Memory B cell (primary cell): ENCODE measurements at regions not wholly inside any gene's neighbourhood (a gene's known extent, or its start where the extent isn't known, plus 50 kb on each side); places are given as distances from the start of the nearest gene placed in this dataset.

Source experiments
- ATAC-seq: fragments of 150-1000 bp; cut with Tn5 transposase; 2 replicates; pipeline ENCODE4 v1.10.0; 2021; ENCODE audit warnings: low read depth, mild to moderate bottlenecking, moderate library complexity
- DNase-seq, 2 donors: peaks; one replicate each; pipeline ENCODE4 v3.0.0; 2022; ENCODE audit warnings: low spot score in 2 of 2
- H3K27ac Mint-ChIP-seq: one replicate; pipeline ENCODE4 v1.8.0; 2022; ENCODE audit warnings: mild to moderate bottlenecking, moderate library complexity, mixed read lengths
- H3K27me3 Mint-ChIP-seq: one replicate; pipeline ENCODE4 v1.8.0; 2022; ENCODE audit warnings: mixed read lengths
- H3K36me3 Mint-ChIP-seq: one replicate; pipeline ENCODE4 v1.8.0; 2022; ENCODE audit warnings: mild to moderate bottlenecking, mixed read lengths
- H3K4me1 Mint-ChIP-seq: one replicate; pipeline ENCODE4 v1.8.0; 2022; ENCODE audit warnings: mixed read lengths
- H3K4me3 Mint-ChIP-seq: one replicate; pipeline ENCODE4 v1.8.0; 2022; ENCODE audit warnings: mild to moderate bottlenecking, moderate library complexity, mixed read lengths
- H3K9me3 Mint-ChIP-seq: one replicate; pipeline ENCODE4 v1.8.0; 2022; ENCODE audit warnings: mixed read lengths

GRCh38 chr10:28733245-28733644, 55.9 kb downstream of the BAMBI start:
- Mint-ChIP-seq H3K9me3 (peaks cover 7% of the 10 kb centered on the region), H3K4me1 (peaks cover 2% of the 10 kb centered on the region), H3K4me3 (no peak overlapping the region), H3K36me3 (peaks cover 2% of the 10 kb centered on the region), H3K27ac (no peak overlapping the region), H3K27me3 (peaks cover 7% of the 10 kb centered on the region)
- ATAC-seq = no peak
- DNase-seq = no peak

GRCh38 chr10:28733647-28734046, 56.3 kb downstream of the BAMBI start:
- Mint-ChIP-seq H3K27me3 (peaks cover 10% of the 10 kb centered on the region), H3K36me3 (peaks cover 2% of the 10 kb centered on the region), H3K4me3 (no peak overlapping the region), H3K4me1 (peaks cover 2% of the 10 kb centered on the region), H3K27ac (no peak overlapping the region), H3K9me3 (peaks cover 7% of the 10 kb centered on the region)
- ATAC-seq = no peak
- DNase-seq = no peak

DNA sequence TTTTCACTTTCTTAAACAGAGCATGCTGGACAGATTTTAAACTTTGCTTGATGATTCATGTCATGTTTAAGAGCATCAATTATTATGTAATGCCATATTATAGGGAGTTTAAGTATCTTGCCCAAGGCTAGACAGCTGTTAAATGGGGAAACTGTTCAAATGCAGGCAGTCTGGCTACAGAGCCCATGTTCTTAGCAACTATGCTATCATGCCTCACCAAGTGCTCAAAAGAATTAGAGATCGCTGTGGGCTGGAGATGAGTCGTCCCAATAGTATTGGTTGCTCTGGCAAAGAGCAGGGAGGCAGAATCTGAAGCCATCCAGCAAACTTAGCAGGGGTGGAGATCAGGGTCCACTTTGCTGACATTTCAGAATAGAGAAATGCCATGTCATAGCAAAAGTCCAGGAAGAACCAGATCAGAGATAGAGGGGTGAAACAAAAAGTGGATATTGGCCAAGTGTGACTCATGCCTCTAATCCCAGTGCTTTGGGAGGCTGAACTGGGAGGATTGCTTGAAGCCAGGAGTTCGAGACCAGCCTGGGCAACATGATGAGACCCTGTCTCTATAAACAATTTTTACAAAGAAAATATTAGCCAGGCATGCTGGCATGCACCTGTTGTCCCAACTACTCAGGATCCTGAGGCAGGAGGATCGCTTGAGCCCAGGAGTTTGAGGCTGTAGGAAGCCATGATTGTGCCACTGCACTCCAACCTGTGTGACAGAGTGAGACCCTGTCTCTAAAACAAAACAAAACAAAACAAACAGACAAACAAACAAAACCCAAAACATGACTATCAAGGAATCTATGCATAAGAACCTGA, 57.8 kb downstream of the BAMBI start:
- Mint-ChIP-seq H3K27me3 (peaks cover 14% of the 10 kb centered on the region), H3K27ac (no peak overlapping the region), H3K9me3 (peaks cover 8% of the 10 kb centered on the region), H3K4me1 (peaks cover 2% of the 10 kb centered on the region), H3K4me3 (no peak overlapping the region), H3K36me3 (peaks cover 2% of the 10 kb centered on the region)
- ATAC-seq (no peak), DNase-seq (no peak)

DNA sequence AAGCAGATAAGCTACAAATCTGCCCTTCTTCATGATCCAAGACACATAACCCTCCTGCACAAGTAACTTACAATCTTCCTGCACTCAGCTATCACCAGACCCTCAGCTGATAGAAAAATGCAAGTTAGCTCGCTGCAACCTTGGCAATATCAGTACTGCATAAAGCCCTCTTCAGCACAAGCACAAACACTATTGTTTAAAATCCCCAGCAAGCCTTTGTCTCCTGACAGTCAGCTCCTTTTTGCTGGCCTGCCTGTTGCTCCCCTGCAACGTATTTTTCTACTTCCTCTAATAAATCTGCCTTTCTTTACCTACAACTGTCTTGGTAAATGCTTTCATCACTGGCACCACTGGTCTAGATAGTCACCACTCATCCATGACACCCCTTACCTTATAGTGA, 59.8 kb downstream of the BAMBI start:
- Mint-ChIP-seq H3K36me3 (peaks cover 2% of the 10 kb centered on the region), H3K4me3 (no peak overlapping the region), H3K9me3 (peaks cover 8% of the 10 kb centered on the region), H3K27ac (no peak overlapping the region), H3K27me3 (peaks cover 12% of the 10 kb centered on the region), H3K4me1 (no peaks in the 10 kb centered on the region)
- no peak for ATAC-seq
- DNase-seq = no peak

DNA sequence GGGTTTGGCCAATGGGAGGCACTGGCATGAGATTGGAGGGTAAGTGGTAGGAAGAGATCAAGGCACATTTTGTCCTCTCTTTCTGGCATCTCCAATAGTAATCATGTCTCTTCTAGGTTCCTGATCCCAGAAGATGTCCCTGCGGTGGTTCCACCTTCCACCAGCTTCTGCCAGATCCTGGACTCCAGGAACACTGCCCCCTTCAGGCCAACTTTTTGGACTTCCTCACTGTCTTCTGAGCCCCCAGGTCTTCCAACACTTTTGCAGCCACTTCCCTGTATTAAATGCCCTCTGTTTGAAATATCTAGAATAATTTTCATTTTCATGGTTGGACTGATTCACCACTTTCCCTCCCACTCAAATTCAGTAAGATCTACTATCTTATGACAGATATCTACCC, 60.9 kb downstream of the BAMBI start:
- Mint-ChIP-seq H3K9me3 (peaks cover 6% of the 10 kb centered on the region), H3K27me3 (peaks cover 9% of the 10 kb centered on the region), H3K4me1 (no peaks in the 10 kb centered on the region), H3K27ac (no peak overlapping the region), H3K4me3 (no peak overlapping the region), H3K36me3 (no peaks in the 10 kb centered on the region)
- DNase-seq (no peak), ATAC-seq (no peak)

DNA sequence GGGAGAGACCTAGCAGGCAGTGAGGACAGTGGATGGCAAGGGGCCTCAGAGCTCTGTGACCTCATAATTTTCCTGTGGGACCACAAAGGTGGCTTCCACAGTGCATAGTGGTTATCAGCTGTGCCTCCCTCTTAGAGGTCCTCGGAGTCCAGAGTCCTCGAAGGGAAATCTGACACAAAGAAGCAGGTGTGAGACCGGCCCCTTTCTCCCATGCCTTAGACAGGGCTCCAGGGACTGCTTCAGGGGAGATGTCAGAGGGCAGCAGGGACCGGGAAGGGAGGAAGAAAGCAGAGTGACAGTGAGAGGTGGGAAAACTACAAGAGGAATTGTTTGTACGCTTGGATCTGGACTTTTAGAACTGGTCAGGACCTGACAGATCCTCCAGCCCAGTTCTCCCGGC, 66.3 kb downstream of the BAMBI start:
- no peaks in the 10 kb centered on the region for H3K4me1 Mint-ChIP-seq
- H3K27ac Mint-ChIP-seq = no peak overlapping the region
- H3K27me3 Mint-ChIP-seq = peaks cover 5% of the 10 kb centered on the region
- no peak for DNase-seq
- no peak overlapping the region for H3K4me3 Mint-ChIP-seq
- no peak for ATAC-seq
- peaks cover 1% of the 10 kb centered on the region for H3K9me3 Mint-ChIP-seq
- H3K36me3 Mint-ChIP-seq = no peaks in the 10 kb centered on the region

DNA sequence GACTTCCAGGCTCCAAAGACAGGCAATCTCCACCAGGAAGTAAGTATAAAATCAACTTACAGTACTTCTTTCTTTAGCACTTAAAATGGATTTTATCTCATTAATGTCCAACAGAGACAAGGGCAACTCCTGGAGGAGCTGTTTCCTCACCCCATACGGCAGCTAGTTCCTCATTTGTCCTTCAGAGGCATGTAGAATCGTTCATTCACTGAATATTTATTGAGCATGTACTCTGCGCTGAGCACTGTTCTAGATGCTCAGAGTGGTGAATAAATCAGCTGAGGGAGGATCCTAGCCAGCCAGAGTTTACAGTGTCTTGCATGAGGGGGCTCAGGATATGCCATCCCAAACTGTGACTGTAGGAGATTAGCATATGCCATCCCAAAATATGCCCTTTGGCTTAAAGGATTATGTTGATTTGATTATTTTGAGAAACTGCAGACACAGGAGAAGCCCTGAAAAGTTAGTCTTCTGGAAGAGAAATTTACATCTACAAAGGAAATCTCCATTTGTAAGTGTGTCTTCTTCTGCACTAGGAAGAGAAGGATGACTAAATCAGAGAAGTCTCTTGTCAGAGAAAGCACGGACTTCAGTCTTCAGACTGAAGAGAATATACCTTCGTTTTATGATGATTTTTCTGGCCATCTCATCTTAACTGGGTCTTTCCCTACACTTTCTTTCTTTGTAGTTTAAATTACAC, 66.9 kb downstream of the BAMBI start:
- Mint-ChIP-seq H3K4me3 (no peak overlapping the region), H3K4me1 (no peaks in the 10 kb centered on the region), H3K27ac (no peak overlapping the region), H3K36me3 (no peaks in the 10 kb centered on the region), H3K9me3 (peaks cover 1% of the 10 kb centered on the region), H3K27me3 (no peaks in the 10 kb centered on the region)
- DNase-seq (no peak), ATAC-seq (no peak)

GRCh38 chr10:28754930-28755718, 77.8 kb downstream of the BAMBI start:
- DNase-seq (no peak), ATAC-seq (no peak)
- Mint-ChIP-seq H3K4me1 (no peaks in the 10 kb centered on the region), H3K36me3 (peaks cover 1% of the 10 kb centered on the region), H3K27ac (no peak overlapping the region), H3K4me3 (no peak overlapping the region), H3K27me3 (peaks cover 2% of the 10 kb centered on the region), H3K9me3 (peaks cover 1% of the 10 kb centered on the region)

DNA sequence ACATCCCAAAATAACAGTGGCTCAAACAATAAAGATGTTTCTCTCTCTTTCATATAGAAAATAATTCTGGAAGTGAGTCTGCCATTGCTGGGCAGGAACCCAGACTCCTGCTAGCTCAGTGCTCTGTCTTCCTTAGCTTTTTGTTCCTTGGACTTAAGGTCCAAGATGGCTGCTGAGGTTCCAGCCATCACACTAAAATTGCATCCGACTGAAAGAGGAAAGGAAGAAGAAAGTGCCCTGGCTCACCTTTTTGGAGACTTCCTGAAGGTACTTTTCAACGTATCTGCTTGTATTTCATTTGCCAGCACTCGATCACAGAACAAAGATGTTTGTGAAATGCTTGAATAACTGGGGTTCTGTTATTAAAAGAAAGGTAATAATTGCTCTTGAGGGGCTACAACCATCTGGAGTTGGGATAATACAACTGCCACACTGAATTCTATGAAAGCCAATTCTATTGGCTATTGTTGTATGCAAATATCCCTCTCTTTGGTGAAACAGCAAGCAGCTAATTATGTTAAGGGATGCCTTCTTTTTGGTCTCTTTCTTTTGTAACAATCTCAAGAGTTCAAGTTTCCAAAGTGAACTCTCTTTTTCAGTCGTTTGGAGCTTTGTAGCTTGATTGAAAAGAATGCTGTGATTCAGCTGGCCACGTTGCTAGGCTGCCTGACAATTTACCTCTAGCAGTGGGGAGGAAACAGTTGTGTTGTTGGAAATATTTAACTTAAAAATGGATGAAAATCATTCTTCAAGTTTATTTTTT, 83.9 kb downstream of the BAMBI start:
- no peaks in the 10 kb centered on the region for H3K36me3 Mint-ChIP-seq
- H3K4me3 Mint-ChIP-seq = no peak overlapping the region
- H3K27me3 Mint-ChIP-seq = no peaks in the 10 kb centered on the region
- no peak for ATAC-seq
- H3K4me1 Mint-ChIP-seq = no peaks in the 10 kb centered on the region
- no peak for DNase-seq
- H3K27ac Mint-ChIP-seq = no peak overlapping the region
- H3K9me3 Mint-ChIP-seq = no peaks in the 10 kb centered on the region

GRCh38 chr10:28763471-28764170, 86.3 kb downstream of the BAMBI start:
- H3K36me3 Mint-ChIP-seq = no peaks in the 10 kb centered on the region
- no peak overlapping the region for H3K27ac Mint-ChIP-seq
- no peaks in the 10 kb centered on the region for H3K9me3 Mint-ChIP-seq
- no peak for ATAC-seq
- H3K4me3 Mint-ChIP-seq = no peak overlapping the region
- no peak for DNase-seq
- no peaks in the 10 kb centered on the region for H3K27me3 Mint-ChIP-seq
- no peaks in the 10 kb centered on the region for H3K4me1 Mint-ChIP-seq

GRCh38 chr10:28765641-28766040, 88.3 kb downstream of the BAMBI start:
- Mint-ChIP-seq H3K9me3 (no peaks in the 10 kb centered on the region), H3K36me3 (no peaks in the 10 kb centered on the region), H3K27me3 (no peaks in the 10 kb centered on the region), H3K27ac (no peak overlapping the region), H3K4me3 (no peak overlapping the region), H3K4me1 (no peaks in the 10 kb centered on the region)
- ATAC-seq (no peak), DNase-seq (no peak)

DNA sequence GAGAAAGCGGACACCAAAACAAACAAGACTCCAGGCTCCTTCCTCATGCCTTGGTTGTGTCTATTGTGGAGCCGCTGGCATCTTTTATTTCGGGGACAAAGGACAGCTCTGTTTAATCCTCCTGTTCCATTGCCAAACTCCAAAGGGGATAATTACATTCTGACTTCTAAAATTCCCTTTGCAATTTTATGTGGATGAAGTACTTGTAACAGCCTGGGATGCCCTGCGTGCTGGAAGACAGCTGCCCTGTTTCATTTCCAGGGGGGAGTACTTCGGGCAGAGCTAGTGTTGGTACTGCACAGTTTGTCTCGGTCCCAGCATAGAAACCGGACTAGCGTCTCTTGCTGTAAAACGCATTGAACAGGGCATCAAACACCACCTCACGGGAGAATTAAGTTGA, 90.9 kb downstream of the BAMBI start:
- no peak overlapping the region for H3K4me3 Mint-ChIP-seq
- no peak overlapping the region for H3K27ac Mint-ChIP-seq
- no peak for ATAC-seq
- H3K4me1 Mint-ChIP-seq = no peaks in the 10 kb centered on the region
- no peak for DNase-seq
- no peaks in the 10 kb centered on the region for H3K27me3 Mint-ChIP-seq
- H3K36me3 Mint-ChIP-seq = no peaks in the 10 kb centered on the region
- H3K9me3 Mint-ChIP-seq = no peaks in the 10 kb centered on the region

- no peak for ATAC-seq
- no peak for DNase-seq
- Mint-ChIP-seq H3K4me1 (no peaks in the 10 kb centered on the region), H3K9me3 (no peaks in the 10 kb centered on the region), H3K27me3 (peaks cover 1% of the 10 kb centered on the region), H3K27ac (no peak overlapping the region), H3K4me3 (no peak overlapping the region), H3K36me3 (no peaks in the 10 kb centered on the region)
These were observed 91.8 kb downstream of the BAMBI start for GRCh38 chr10:28769091-28769604.
